Right lobe of liver (tissue), 4 donors: ENCODE measurements at regions not wholly inside any gene's neighbourhood (a gene's known extent, or its start where the extent isn't known, plus 50 kb on each side); places are given as distances from the start of the nearest gene placed in this dataset.

ENCODE experiments used
- POLR2A ChIP-seq: fragments of 450-650 bp; IDR thresholded peaks from one replicate; pipeline ENCODE4 v1.6.1; 2017; ENCODE audit warnings: antibody characterized with exemption, mild to moderate bottlenecking
- TF ChIP-seq, protein P1 (sequence below), 4 donors: fragments of 200-600 bp in 3 of 4; fragments of 450-650 bp in 1 of 4; IDR thresholded peaks; one replicate each; pipeline versions ENCODE4 v1.5.1 to v1.8.0; 2016 to 2022; ENCODE audit warnings: antibody characterized with exemption in 4 of 4, mild to moderate bottlenecking in 2 of 4
- donor health status: DM: no; HTN: no; CAD: no.
- donor health status: DM: no; HTN: no; CAD: no.
- donor health status: DM: no; HTN: yes; CAD: no.

DNA sequence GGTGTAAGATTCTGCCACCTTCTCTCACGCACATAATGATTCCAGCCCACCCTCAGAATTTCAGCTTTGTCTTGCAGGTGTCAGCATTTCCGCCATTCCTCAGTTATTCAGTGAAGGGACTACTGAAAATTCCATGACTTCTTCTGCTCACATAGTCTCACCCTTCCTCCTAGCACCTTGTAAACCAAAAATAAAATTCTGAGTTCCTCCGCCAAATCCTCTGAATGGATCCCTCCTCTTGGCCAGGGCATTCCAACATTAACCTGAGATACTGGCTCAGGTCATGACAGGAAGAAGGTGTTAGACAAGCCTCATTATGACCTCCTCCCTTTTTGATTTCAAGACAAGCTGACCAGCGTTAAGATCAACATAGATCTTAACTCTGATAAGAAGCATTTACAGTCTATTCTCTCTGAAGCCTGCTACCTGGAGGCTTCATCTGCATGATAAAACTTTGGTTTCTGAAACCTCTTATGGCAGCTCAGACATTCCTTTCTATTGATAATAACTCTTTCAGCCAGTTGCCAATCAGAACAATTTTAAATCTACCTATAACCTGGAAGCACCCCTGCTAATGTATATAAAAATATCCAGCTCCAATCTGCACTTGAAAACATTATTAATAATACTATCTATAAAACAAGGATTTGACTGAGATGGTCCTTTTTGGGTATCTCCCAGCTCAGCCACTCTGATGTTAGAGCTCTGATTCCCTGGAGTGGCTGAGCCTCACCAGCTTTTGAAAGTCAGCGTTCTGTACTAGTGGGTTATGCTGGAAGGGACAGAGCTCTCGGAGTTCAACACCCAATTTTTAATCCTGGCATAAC is 136.4 kb upstream of the APCDD1 start:
- TF ChIP-seq, protein P1, sequence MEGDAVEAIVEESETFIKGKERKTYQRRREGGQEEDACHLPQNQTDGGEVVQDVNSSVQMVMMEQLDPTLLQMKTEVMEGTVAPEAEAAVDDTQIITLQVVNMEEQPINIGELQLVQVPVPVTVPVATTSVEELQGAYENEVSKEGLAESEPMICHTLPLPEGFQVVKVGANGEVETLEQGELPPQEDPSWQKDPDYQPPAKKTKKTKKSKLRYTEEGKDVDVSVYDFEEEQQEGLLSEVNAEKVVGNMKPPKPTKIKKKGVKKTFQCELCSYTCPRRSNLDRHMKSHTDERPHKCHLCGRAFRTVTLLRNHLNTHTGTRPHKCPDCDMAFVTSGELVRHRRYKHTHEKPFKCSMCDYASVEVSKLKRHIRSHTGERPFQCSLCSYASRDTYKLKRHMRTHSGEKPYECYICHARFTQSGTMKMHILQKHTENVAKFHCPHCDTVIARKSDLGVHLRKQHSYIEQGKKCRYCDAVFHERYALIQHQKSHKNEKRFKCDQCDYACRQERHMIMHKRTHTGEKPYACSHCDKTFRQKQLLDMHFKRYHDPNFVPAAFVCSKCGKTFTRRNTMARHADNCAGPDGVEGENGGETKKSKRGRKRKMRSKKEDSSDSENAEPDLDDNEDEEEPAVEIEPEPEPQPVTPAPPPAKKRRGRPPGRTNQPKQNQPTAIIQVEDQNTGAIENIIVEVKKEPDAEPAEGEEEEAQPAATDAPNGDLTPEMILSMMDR (IDR thresholded peaks at IDR 0.05) = no peak
- TF ChIP-seq POLR2A = no peak
